Left renal pelvis (tissue), 4 donors: ENCODE measurements at regions not wholly inside any gene's neighbourhood (a gene's known extent, or its start where the extent isn't known, plus 50 kb on each side); places are given as distances from the start of the nearest gene placed in this dataset.

Experiments used
- DNase-seq, 4 donors: peaks; one replicate each; pipeline ENCODE4 v3.0.0-alpha.2; 2013; ENCODE audit warnings: low read depth in 4 of 4, low spot score in 3 of 4

- DNase-seq, result no peak
Observed at GRCh38 chr1:34405266-34405959, 228.7 kb downstream of the C1orf94 start.

- no peak for DNase-seq
Observed at GRCh38 chr1:34406377-34406776, 229.7 kb downstream of the C1orf94 start.

GRCh38 chr1:34406833-34407539 lies 230.3 kb downstream of the C1orf94 start:
- peak in 2 of 4 donors; percentile 10 to 33 for DNase-seq

- DNase-seq, result no peak
Observed at GRCh38 chr1:34408011-34408410, 231.3 kb downstream of the C1orf94 start.

GRCh38 chr1:34409689-34410229 lies 233.1 kb downstream of the C1orf94 start:
- no peak for DNase-seq

- DNase-seq, result no peak
Observed at GRCh38 chr1:34412598-34413370, 236.1 kb downstream of the C1orf94 start.

- DNase-seq, result no peak
Observed at GRCh38 chr1:34415140-34415539, 238.4 kb downstream of the C1orf94 start.

- DNase-seq, result no peak
Observed at GRCh38 chr1:34418166-34418565, 241.5 kb downstream of the C1orf94 start.

GRCh38 chr1:34419663-34420136 lies 243.0 kb downstream of the C1orf94 start:
- DNase-seq, result peak in 2 of 4 donors; percentile 27 to 36

- no peak for DNase-seq
Observed at GRCh38 chr1:34425046-34425445, 248.3 kb downstream of the C1orf94 start.

GRCh38 chr1:34425785-34426184 lies 249.1 kb downstream of the C1orf94 start:
- DNase-seq, result no peak

- DNase-seq, result no peak
Observed at GRCh38 chr1:34426325-34426896, 249.7 kb downstream of the C1orf94 start.

- no peak for DNase-seq
Observed at GRCh38 chr1:34427170-34427569, 250.5 kb downstream of the C1orf94 start.

- no peak for DNase-seq
Observed at GRCh38 chr1:34433099-34433498, 256.4 kb downstream of the C1orf94 start.

- no peak for DNase-seq
Observed at GRCh38 chr1:34436836-34437235, 260.1 kb downstream of the C1orf94 start.

GRCh38 chr1:34441259-34442069 lies 264.8 kb downstream of the C1orf94 start:
- no peak for DNase-seq

GRCh38 chr1:34444516-34444915 lies 267.8 kb downstream of the C1orf94 start:
- DNase-seq, result no peak

- DNase-seq, result no peak
Observed at GRCh38 chr1:34450325-34450724, 273.6 kb downstream of the C1orf94 start.

- no peak for DNase-seq
Observed at GRCh38 chr1:34452451-34452850, 275.7 kb downstream of the C1orf94 start.

- no peak for DNase-seq
Observed at GRCh38 chr1:34455121-34455520, 278.4 kb downstream of the C1orf94 start.
